Activated naive CD4-positive, alpha-beta T cell treated with anti-CD3 and anti-CD28 coated beads for 36 hours (primary cell): ENCODE measurements at regions not wholly inside any gene's neighbourhood (a gene's known extent, or its start where the extent isn't known, plus 50 kb on each side); places are given as distances from the start of the nearest gene placed in this dataset.
"Not testable (repeated sequence)": the region's sequence is repeated elsewhere in the genome, so short reads cannot be mapped to it uniquely, and the experiment has no call there.

ENCODE experiments used
- CTCF ChIA-PET: fragments of 350-600 bp; sonication (Branson Sonifier 250); formaldehyde crosslinking; loops from one replicate; lab custom pipeline; 2021; ENCODE audit warnings: antibody characterized with exemption; lab: Charles Lee
- DNase-seq: peaks from one replicate; pipeline ENCODE4 v3.0.0-alpha.2; 2020
- H3K27ac Mint-ChIP-seq: one replicate; pipeline ENCODE4 v1.8.0; 2021; ENCODE audit warnings: mild to moderate bottlenecking, mixed read lengths
- H3K27me3 Mint-ChIP-seq: one replicate; pipeline ENCODE4 v1.8.0; 2021; ENCODE audit warnings: low read depth, mixed read lengths
- H3K36me3 Mint-ChIP-seq: one replicate; pipeline ENCODE4 v1.8.0; 2021; ENCODE audit warnings: low read depth, mixed read lengths
- H3K4me1 Mint-ChIP-seq: one replicate; pipeline ENCODE4 v1.8.0; 2021; ENCODE audit warnings: low read depth, mixed read lengths
- H3K4me3 Mint-ChIP-seq: one replicate; pipeline ENCODE4 v1.8.0; 2021; ENCODE audit warnings: mild to moderate bottlenecking, moderate library complexity, mixed read lengths
- H3K9me3 Mint-ChIP-seq: one replicate; pipeline ENCODE4 v1.8.0; 2021; ENCODE audit warnings: mixed read lengths
- intact Hi-C: fragments of 100-400 bp; cut with micrococcal nuclease; formaldehyde crosslinking; loops from one replicate; pipeline ENCODE4 v1.15.1; 2023

DNA sequence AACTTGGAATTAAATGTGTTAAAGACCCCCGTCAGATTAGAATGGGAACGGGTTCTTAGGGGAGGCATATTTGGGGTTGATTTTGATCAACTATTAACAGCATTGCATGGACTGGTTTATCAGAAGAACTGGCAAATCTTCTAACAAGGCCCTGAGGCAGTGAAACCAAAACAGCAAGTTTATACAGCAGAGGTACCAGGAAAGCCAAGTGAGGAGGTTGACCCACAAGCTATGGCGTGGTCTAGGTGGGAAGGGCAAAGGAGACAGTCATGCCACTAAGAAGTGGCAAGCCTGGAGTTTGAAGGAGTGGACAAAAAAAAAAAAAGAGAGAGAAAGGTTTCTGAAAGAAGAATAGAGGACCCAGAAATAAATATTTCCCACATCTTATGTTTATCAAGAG is 187.0 kb downstream of the MREG start:
- peaks cover 6% of the 10 kb centered on the region for H3K4me1 Mint-ChIP-seq
- H3K27me3 Mint-ChIP-seq: no peaks in the 10 kb centered on the region
- H3K27ac Mint-ChIP-seq: no peak overlapping the region
- intact Hi-C loops: loop anchor here (10.0 kb wide), 1 partner anchor 272 kb away; no protein-coding TSS in a partner anchor
- no peak overlapping the region for H3K4me3 Mint-ChIP-seq
- no peak for DNase-seq
- H3K9me3 Mint-ChIP-seq: no peaks in the 10 kb centered on the region
- no peaks in the 10 kb centered on the region for H3K36me3 Mint-ChIP-seq
- CTCF ChIA-PET: interaction anchor here (0.7 kb wide), 1 partner anchor 521 kb away, joined by 3 read pairs; no protein-coding TSS in a partner anchor

DNA sequence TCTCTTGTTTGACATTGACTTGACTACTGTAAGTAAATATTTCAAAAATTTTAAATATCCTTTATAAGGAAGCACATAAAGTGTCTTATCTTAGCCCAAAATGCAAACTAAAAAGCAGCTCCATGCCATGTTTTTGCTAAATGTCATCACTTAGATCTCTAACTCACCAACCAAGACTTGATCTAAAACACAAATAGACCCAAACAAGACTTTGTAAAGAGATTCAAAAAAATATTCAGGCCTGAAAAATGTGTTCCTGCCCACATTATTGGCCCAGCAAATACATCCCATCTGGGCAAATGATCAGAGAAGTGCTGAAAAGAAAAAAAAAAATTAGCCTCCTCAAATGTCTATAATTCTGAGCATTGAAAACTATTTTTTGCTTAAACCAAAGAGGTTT is 187.6 kb downstream of the MREG start:
- Mint-ChIP-seq H3K4me1 (peaks cover 3% of the 10 kb centered on the region), H3K9me3 (peaks cover 2% of the 10 kb centered on the region), H3K4me3 (no peak overlapping the region), H3K27me3 (no peaks in the 10 kb centered on the region), H3K36me3 (no peaks in the 10 kb centered on the region), H3K27ac (no peak overlapping the region)
- DNase-seq: no peak
- intact Hi-C loops: loop anchor here (10.0 kb wide), 1 partner anchor 271 kb away; no protein-coding TSS in a partner anchor
- CTCF ChIA-PET: no interaction called here

DNA sequence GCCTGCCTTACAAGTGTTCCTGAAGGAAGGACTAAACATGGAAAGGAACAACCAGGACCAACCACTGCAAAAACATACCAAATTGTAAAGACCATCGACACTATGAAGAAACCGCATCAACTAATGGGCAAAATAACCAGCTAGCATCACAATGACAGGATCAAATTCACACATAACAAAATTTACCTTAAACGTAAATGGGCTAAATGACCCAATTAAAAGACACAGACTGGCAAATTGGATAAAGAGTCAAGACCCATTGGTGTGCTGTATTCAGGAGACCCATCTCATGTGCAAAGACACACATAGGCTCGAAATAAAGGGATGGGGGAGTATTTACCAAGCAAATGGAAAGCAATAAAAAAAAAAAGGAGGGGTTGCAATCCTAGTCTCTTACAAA is 192.1 kb downstream of the MREG start:
- CTCF ChIA-PET: not testable (repeated sequence)
- intact Hi-C loops: loop anchor here (10.0 kb wide), 1 partner anchor 266 kb away; no protein-coding TSS in a partner anchor

DNA sequence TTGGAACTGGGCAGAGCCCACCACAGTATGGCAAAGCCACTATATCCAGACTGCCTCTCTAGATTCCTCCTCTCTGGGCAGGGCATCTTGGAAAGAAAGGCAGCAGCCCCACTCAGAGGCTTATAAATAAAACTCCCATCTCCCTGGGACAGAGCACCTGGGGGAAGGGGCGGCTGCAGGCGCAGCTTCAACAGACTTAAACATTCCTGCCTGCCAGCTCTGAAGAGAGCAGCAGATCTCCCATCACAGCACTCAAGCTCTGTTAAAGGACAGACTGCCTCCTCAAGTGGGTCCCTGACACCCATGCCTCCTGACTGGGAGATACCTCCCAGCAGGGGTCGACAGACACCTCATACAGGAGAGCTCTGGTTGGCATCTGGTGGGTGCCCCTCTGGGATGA is 193.6 kb downstream of the MREG start:
- not testable (repeated sequence) for DNase-seq, H3K9me3 Mint-ChIP-seq, H3K27ac Mint-ChIP-seq, H3K4me3 Mint-ChIP-seq, H3K4me1 Mint-ChIP-seq, H3K36me3 Mint-ChIP-seq, H3K27me3 Mint-ChIP-seq
- intact Hi-C loops: loop anchor here (10.0 kb wide), 1 partner anchor 265 kb away; no protein-coding TSS in a partner anchor
- CTCF ChIA-PET: interaction anchor here (1.0 kb wide), 1 partner anchor 22 kb away, joined by 3 read pairs; no protein-coding TSS in a partner anchor

More for the DNA sequence above, 192.1 kb downstream of the MREG start:
- H3K9me3 Mint-ChIP-seq, H3K27me3 Mint-ChIP-seq, H3K4me3 Mint-ChIP-seq, H3K36me3 Mint-ChIP-seq, H3K27ac Mint-ChIP-seq, H3K4me1 Mint-ChIP-seq, DNase-seq: not testable (repeated sequence)

DNA sequence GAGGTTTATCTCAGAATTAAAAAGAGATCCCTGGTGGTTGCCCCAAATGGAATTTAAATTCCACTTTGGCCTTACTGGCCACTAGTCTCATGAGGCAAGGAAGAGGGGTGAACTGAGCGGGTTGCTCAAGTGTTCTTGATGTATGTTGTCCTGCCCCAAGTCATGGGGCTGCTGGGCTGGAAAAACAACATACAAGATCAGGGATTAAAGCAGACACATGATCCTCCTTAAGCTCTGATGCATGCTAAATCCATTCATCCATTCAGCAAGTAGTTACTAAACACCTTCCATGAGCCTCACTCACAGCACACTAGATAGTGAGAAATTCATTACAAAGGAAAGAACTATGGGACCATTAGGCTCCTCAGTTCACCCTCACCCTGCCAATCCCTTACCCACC is 196.3 kb downstream of the MREG start:
- Mint-ChIP-seq H3K27ac (no peak overlapping the region), H3K4me3 (no peak overlapping the region), H3K4me1 (peaks cover 1% of the 10 kb centered on the region), H3K27me3 (no peaks in the 10 kb centered on the region), H3K36me3 (no peaks in the 10 kb centered on the region), H3K9me3 (peaks cover 6% of the 10 kb centered on the region)
- no peak for DNase-seq
- CTCF ChIA-PET: no interaction called here
- intact Hi-C loops: no loop called here

DNA sequence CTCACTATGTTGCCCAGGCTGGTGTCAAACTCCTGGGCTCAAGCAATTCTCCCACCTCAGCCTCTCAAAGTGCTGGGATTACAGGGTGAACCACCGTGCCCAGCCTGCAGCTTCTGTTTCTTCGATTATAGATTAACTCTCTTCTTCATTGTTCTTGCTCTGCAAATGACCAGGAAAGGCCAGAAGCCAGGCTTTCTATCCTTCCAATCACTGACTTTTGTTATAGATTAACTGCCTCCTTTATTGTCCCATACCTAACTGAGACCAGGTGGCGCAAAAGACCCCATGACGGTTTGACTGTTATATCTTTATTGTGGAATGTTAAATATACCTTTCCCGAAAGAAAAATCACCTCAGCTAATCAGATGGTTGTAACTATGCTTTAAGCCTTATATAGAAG is 196.9 kb downstream of the MREG start:
- H3K4me3 Mint-ChIP-seq: no peak overlapping the region
- CTCF ChIA-PET: interaction anchor here (0.5 kb wide), 1 partner anchor 54 kb away, joined by 7 read pairs; no protein-coding TSS in a partner anchor
- no peak overlapping the region for H3K27ac Mint-ChIP-seq

DNA sequence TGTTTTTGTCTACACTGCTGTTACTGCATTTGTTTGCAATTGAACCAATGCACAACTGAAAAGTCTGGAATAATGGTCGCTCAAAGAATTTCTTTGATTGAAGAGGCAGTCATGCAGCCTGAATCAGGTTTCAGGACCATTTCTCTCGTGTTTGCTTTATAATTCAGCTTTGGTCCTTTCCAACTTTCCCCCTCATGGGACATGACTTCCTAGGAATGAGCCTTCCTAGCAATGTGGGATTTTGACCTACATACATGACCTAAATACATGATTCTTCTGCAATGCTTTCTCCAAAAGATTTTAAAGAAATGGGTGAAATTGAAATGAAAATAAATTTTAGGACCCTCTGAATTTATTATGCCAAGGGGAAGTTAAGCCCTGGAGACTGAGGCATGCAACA is 197.4 kb downstream of the MREG start:
- H3K27me3 Mint-ChIP-seq: no peaks in the 10 kb centered on the region
- no peak for DNase-seq
- intact Hi-C loops: no loop called here
- no peak overlapping the region for H3K27ac Mint-ChIP-seq
- no peak overlapping the region for H3K4me3 Mint-ChIP-seq
- H3K36me3 Mint-ChIP-seq: no peaks in the 10 kb centered on the region
- CTCF ChIA-PET: interaction anchor here (0.5 kb wide), 1 partner anchor 55 kb away, joined by 7 read pairs; no protein-coding TSS in a partner anchor
- peaks cover 12% of the 10 kb centered on the region for H3K4me1 Mint-ChIP-seq
- H3K9me3 Mint-ChIP-seq: peaks cover 6% of the 10 kb centered on the region

More for the DNA sequence above, 196.9 kb downstream of the MREG start:
- DNase-seq: no peak
- intact Hi-C loops: no loop called here
- Mint-ChIP-seq H3K27me3 (no peaks in the 10 kb centered on the region), H3K36me3 (no peaks in the 10 kb centered on the region), H3K9me3 (peaks cover 6% of the 10 kb centered on the region), H3K4me1 (peaks cover 8% of the 10 kb centered on the region)

DNA sequence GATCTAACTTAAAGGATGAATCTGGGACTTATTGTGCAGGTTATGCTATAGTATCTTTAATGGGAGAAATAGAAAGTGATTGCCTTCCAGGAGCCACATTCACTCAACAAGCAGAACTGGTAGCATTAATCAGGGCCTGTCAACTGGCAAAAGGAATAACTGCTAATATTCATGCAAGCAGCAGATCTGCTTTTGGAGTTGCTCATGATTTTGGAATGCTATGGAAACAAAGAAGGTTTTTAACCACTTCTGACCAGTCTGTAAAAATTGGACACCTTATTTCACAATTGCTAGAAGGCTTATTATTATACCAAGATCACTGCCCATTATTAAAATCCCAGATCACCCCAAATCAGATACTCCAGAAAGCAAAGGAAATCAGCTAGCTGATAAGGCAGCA is 200.4 kb downstream of the MREG start:
- CTCF ChIA-PET: interaction anchor here (0.6 to 1.4 kb wide), 2 partner anchors 17 to 1536 kb away, joined by 4 to 8 read pairs; no protein-coding TSS in a partner anchor
- intact Hi-C loops: no loop called here
- Mint-ChIP-seq H3K27ac (no peak overlapping the region), H3K27me3 (no peaks in the 10 kb centered on the region), H3K4me3 (no peak overlapping the region), H3K4me1 (peaks cover 16% of the 10 kb centered on the region), H3K36me3 (no peaks in the 10 kb centered on the region), H3K9me3 (no peaks in the 10 kb centered on the region)
- no peak for DNase-seq

DNA sequence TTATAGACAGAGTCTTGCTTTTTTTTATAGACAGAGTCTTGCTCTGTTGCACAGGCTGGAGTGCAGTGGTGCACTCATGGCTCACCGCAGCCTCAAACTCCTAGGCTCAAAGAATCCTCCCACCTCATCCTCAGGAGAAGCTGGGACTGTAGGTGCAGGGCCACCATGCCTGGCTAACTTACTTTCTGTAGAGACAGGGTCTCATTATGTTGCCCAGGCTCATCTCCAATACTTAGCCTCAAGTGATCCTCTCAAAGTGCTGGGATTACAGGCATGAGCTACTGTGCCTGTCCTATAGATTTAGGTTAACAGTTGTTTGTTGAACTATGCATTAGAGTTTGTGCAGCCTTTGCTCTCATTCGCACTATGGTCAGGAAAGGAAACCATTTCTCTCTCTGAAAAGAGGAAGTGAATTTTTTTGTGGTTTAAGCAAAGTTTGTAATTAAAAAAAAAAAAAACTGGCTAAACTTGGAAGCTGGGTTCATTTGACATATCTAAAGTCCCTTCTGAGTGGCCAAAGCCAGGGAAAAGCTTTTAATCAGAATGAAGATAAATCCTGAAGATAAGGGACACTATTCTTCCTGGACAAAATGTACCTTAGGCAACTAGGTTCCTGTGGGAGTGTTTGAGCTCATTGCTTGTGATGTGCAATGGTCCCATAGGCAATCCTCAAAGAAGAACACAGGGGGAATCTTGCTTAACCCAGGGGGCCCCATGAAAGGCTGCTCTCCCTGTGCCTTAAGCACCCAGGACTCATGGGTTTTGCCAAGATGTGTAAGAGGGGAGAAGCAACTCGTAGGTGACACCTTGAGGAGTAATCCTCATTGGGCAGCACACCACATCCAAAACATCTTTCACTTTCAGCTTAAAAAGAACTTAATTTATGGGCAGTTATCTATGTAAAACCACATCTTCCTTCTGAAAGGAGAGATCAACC is 201.7 kb downstream of the MREG start:
- intact Hi-C loops: no loop called here
- DNase-seq: no peak
- Mint-ChIP-seq H3K27ac (no peak overlapping the region), H3K9me3 (no peaks in the 10 kb centered on the region), H3K4me3 (no peak overlapping the region), H3K36me3 (no peaks in the 10 kb centered on the region), H3K4me1 (peaks cover 16% of the 10 kb centered on the region), H3K27me3 (no peaks in the 10 kb centered on the region)
- CTCF ChIA-PET: interaction anchor here (0.6 to 1.4 kb wide), 4 partner anchors 15 to 149 kb away, joined by 3 to 8 read pairs (median 3); no protein-coding TSS in a partner anchor

DNA sequence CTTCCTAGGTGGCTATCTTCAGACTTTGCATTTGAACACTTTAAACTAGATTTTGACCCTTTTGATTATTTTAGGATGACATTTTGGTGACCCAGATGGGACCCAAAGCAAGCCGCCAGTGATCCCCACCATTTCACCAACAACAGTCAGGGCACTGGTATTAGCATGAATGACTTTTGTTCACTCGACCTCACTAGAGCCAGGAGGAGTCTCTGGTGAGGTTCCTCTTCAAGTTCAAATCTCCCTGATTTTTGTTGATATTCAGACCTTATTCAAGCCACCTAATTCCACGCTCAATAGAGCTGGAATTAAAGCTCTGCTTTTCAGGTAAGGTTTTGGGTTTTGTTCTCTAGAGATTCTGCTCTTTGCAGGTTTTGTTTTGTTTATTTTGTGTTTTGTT is 202.3 kb downstream of the MREG start:
- no peaks in the 10 kb centered on the region for H3K9me3 Mint-ChIP-seq
- no peak overlapping the region for H3K27ac Mint-ChIP-seq
- H3K27me3 Mint-ChIP-seq: no peaks in the 10 kb centered on the region
- intact Hi-C loops: no loop called here
- CTCF ChIA-PET: interaction anchor here (0.6 kb wide), 1 partner anchor 150 kb away, joined by 3 read pairs; no protein-coding TSS in a partner anchor
- peaks cover 16% of the 10 kb centered on the region for H3K4me1 Mint-ChIP-seq
- no peaks in the 10 kb centered on the region for H3K36me3 Mint-ChIP-seq
- DNase-seq: no peak
- H3K4me3 Mint-ChIP-seq: no peak overlapping the region

DNA sequence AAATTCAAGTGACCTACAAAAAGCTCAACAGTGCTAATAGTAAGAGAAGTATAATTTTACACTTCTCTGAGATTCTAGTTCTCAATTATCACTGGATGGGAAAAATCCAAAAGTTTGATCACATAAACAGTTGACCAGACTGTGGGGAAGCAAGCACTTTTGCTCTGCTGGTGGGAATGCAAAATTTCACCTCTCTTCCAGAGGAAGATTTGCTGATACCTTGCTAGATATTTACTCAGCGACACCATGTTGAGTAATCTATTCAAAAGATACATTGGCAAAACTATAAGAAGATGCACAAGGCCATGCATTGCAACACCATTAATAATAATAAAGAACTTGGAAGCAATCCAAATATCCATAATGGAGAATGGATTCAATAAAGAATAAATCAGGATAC is 204.4 kb downstream of the MREG start:
- Mint-ChIP-seq H3K4me1 (peaks cover 16% of the 10 kb centered on the region), H3K36me3 (no peaks in the 10 kb centered on the region), H3K27ac (no peak overlapping the region), H3K4me3 (no peak overlapping the region), H3K27me3 (no peaks in the 10 kb centered on the region), H3K9me3 (no peaks in the 10 kb centered on the region)
- DNase-seq: no peak
- CTCF ChIA-PET: no interaction called here
- intact Hi-C loops: no loop called here

DNA sequence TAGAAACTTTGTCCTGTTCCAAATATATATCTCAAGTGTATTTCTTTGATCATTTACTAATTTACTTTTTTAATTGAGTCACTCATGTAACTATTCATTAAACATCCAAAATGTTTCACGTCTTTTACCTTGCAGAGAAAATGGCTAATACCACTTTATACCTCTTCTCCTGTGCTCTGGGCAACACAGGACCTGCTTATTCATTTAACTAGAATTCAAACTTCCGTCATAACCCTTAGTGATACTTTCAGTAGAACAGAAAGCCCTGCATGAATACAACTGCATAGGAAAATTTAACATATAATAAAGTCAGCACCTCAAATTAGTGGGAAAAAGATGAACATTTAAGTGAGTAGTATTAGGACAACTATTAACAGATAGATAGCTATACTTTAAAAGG is 205.2 kb downstream of the MREG start:
- no peak overlapping the region for H3K27ac Mint-ChIP-seq
- H3K27me3 Mint-ChIP-seq: no peaks in the 10 kb centered on the region
- H3K4me1 Mint-ChIP-seq: peaks cover 16% of the 10 kb centered on the region
- no peaks in the 10 kb centered on the region for H3K9me3 Mint-ChIP-seq
- no peak overlapping the region for H3K4me3 Mint-ChIP-seq
- no peak for DNase-seq
- H3K36me3 Mint-ChIP-seq: no peaks in the 10 kb centered on the region
- CTCF ChIA-PET: interaction anchor here (0.5 kb wide), 1 partner anchor 541 kb away, joined by 3 read pairs; no protein-coding TSS in a partner anchor
- intact Hi-C loops: no loop called here
